SK-N-MC (cell line): ENCODE measurements at regions not wholly inside any gene's neighbourhood (a gene's known extent, or its start where the extent isn't known, plus 50 kb on each side); places are given as distances from the start of the nearest gene placed in this dataset.

ENCODE experiments used
- DNase-seq: peaks from one replicate; pipeline ENCODE4 v3.0.0-alpha.2; 2011; ENCODE audit warnings: low read depth, low spot score
- H3K27ac ChIP-seq: fragments of 200-600 bp; sonication (generic); 2 replicates; pipeline ENCODE4 v1.5.1; 2016; ENCODE audit warnings: mixed run types
- H3K36me3 ChIP-seq: fragments of 200-600 bp; sonication (generic); 2 replicates; pipeline ENCODE4 v1.6.1; 2017; ENCODE audit warnings: antibody characterized with exemption, low read length, mixed read lengths; ENCODE audit not compliant: insufficient read depth
- H3K4me3 ChIP-seq: fragments of 200-600 bp; sonication (generic); 2 replicates; pipeline ENCODE4 v1.5.1; 2016
- H3K9ac ChIP-seq: fragments of 200-600 bp; sonication (generic); 2 replicates; pipeline ENCODE4 v1.8.0; 2017; ENCODE audit warnings: mixed run types, mixed read lengths; ENCODE audit not compliant: insufficient read length
- H3K9me3 ChIP-seq: fragments of 200-600 bp; sonication (generic); 2 replicates; pipeline ENCODE4 v1.6.1; 2017; ENCODE audit warnings: low read depth, mild to moderate bottlenecking, antibody characterized with exemption, low read length, moderate library complexity, mixed read lengths
- EZH2 ChIP-seq: fragments of 200-600 bp; sonication (generic); IDR thresholded peaks from one replicate; pipeline ENCODE4 v1.6.1; 2017; ENCODE audit warnings: antibody characterized with exemption
- FOXP2 ChIP-seq: optimal IDR thresholded peaks from 2 replicates; pipeline ENCODE3; 2011; ENCODE audit warnings: mild to moderate bottlenecking, moderate library complexity; ENCODE audit not compliant: insufficient read depth; ENCODE audit errors: extremely low read length, control extremely low read depth
- POLR2AphosphoS5 ChIP-seq: IDR thresholded peaks from 2 replicates; pipeline ENCODE4 v1.6.1; 2012; ENCODE audit warnings: mild to moderate bottlenecking, low read depth, low read length, borderline replicate concordance

DNA sequence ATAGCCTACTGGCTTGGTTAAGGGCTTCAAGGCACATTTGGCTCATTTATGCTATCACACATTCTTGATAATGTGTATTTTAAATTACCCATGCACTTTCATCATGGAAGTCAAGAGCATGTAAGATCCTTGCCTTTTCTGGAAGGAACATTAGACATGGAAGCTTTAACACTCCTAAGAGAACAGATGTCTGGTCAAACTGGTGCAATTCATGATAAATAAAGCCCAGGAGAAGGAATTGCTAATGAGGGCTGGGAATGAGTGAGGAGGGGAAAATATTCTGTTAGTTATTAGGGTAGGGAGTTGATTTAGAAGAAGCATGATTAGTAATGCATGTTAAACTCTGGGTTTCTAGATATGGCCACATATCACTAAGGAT is 688.6 kb upstream of the CITED2 start:
- TF ChIP-seq EZH2 (no peak), FOXP2 (no peak), POLR2AphosphoS5 (no peak)
- H3K36me3 ChIP-seq: peaks cover 6% of the 10 kb centered on the region; the same call in 1 of the 2 replicates
- H3K9ac ChIP-seq: peak overlapping the region; percentile 67
- DNase-seq: no peak
- peak overlapping the region; percentile 99 for H3K27ac ChIP-seq
- peak overlapping the region; percentile 68 for H3K4me3 ChIP-seq
- no peaks in the 10 kb centered on the region for H3K9me3 ChIP-seq

DNA sequence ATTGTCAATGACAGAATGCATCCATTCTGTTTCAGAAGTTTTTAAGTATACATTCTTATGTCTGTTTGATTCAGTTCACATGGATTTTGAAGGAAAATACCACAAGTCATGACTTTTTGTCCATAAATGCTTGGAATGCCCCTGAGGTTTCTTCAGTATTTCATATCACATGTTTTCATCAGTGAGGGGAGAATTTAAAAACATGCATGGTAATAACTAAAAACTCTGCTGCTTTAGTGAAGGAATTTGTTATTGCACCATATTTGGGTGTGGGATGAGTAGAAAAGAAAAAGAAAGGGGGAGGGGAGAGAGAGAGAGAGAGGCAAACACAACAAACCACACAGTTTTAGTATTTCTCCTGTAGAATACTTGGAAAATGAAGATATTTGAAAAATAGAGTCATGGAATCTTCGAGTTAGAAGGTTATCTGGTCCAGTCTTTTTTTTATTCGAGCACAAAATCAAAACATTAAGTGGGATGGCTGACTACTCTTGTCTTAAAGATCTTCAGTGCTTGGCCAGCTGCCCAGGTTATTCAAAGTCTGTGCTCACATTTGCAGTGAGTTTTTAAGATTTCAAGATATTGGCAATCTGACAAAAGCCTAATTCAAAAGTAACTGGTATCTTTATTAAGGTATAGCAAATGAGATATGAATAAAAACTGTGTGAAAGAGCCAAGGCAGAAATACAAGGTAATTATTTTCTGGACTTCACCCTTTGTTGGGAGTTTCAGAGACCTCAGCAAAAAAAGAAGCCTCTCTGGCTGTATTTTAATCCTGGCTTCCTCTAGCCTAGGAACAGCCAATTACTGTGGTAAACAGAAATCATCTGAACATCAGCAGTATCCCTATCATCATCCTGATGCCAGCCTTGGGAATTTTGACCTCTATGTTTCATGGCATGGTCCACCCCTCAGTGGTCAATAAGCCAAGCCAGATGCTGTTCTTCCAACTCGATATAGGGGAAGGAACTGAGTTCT is 687.9 kb upstream of the CITED2 start:
- peaks cover 6% of the 10 kb centered on the region; the same call in 1 of the 2 replicates for H3K36me3 ChIP-seq
- H3K9me3 ChIP-seq: no peaks in the 10 kb centered on the region
- H3K4me3 ChIP-seq: peak overlapping the region; percentile 68
- peak; percentile 96 for DNase-seq
- H3K27ac ChIP-seq: peak overlapping the region; percentile 99
- TF ChIP-seq POLR2AphosphoS5 (peak; percentile 32; the same call in 1 of the 2 replicates), FOXP2 (no peak)
- H3K9ac ChIP-seq: peak overlapping the region; percentile 67

DNA sequence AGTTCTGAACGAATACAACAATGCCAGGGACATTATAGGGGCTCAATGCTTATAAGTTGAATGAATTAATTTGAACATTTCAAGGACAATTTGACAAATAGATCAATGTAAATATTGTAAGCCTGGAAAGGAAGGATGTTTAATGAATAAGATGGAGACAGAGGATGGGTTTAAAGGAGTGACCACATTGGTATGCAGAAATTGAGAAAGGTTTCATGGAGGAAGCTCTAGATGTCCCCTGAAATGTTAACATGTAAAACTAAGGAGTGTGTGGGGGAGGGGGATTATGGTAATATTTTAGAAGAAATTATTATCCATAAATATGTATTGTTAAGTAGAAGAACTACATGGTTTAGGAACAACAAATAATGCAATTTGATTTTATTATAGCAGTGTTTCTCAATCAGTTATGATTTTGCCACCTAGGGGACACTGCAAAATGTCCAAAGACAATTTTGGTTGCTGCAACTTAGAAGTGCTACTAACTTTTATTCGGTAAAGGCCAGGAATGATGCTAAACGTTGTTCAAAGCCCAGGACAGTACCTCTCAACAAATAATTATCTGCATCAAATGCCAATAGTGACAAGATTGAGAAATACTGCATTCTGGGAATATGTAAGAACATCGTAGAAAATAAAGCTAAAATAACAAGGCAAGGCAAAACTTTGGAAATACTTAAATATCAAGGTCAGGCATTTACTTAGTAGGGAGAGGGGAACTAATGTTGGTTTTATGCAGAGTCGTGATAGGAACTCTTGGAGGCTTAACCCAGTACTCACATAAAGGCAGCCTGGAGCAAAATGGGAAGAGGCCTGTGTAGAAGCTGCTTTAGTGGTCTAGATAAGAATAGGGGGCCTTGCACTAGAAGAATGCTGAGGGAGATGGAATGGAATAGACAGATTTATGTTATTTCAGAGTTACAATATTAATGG is 686.9 kb upstream of the CITED2 start:
- Histone ChIP-seq H3K9ac (peak overlapping the region; percentile 67), H3K9me3 (no peaks in the 10 kb centered on the region), H3K27ac (peak overlapping the region; percentile 99), H3K36me3 (peaks cover 6% of the 10 kb centered on the region; the same call in 1 of the 2 replicates), H3K4me3 (peak overlapping the region; percentile 68)
- no peak for TF ChIP-seq EZH2
- TF ChIP-seq POLR2AphosphoS5: no peak
- TF ChIP-seq FOXP2: no peak
- DNase-seq: no peak

DNA sequence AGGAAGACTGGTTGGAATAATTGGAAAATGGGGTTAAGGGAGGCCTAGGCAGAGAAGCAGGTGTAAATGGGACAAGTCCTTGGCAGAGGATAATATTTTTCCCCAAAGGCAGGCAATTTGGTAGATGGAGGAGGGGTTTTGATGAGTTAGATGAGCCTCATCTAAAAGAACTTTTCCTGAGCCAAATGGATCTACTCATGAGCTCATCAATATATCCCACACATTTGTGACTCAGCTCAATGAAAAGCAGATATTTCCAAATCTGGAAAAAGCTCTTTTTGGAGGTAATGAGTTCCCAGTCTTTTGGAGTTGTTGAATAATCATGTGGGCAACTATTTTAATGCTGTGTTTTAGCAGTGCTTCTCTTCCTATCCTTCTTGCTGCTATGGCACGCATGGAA is 685.5 kb upstream of the CITED2 start:
- DNase-seq: no peak

DNA sequence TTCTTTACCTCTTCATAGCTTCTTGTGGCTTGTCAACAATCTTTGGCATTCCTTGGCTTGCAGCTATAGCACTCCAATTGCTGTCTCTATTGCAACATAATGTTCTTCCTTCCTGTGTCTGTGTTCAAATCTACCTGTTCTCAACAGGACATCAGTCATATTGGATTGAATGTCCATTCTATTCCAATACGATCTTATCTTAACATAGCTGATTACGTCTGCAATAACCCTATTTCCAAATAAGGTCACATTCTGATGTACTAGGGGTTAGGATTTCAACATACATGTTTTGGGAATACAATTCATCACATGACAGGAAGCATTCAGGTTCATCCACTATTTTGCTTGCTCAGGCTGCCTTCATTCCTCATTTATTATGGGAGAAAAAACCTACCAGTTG is 684.4 kb upstream of the CITED2 start:
- peaks cover 8% of the 10 kb centered on the region; the same call in 1 of the 2 replicates for H3K36me3 ChIP-seq

More for the DNA sequence above, 685.5 kb upstream of the CITED2 start:
- no peak for TF ChIP-seq POLR2AphosphoS5
- no peak for TF ChIP-seq FOXP2
- no peak for TF ChIP-seq EZH2
- Histone ChIP-seq H3K4me3 (no peak overlapping the region), H3K9ac (no peak overlapping the region), H3K9me3 (no peaks in the 10 kb centered on the region), H3K36me3 (peaks cover 8% of the 10 kb centered on the region; the same call in 1 of the 2 replicates), H3K27ac (no peak overlapping the region; the same call in 1 of the 2 replicates)

DNA sequence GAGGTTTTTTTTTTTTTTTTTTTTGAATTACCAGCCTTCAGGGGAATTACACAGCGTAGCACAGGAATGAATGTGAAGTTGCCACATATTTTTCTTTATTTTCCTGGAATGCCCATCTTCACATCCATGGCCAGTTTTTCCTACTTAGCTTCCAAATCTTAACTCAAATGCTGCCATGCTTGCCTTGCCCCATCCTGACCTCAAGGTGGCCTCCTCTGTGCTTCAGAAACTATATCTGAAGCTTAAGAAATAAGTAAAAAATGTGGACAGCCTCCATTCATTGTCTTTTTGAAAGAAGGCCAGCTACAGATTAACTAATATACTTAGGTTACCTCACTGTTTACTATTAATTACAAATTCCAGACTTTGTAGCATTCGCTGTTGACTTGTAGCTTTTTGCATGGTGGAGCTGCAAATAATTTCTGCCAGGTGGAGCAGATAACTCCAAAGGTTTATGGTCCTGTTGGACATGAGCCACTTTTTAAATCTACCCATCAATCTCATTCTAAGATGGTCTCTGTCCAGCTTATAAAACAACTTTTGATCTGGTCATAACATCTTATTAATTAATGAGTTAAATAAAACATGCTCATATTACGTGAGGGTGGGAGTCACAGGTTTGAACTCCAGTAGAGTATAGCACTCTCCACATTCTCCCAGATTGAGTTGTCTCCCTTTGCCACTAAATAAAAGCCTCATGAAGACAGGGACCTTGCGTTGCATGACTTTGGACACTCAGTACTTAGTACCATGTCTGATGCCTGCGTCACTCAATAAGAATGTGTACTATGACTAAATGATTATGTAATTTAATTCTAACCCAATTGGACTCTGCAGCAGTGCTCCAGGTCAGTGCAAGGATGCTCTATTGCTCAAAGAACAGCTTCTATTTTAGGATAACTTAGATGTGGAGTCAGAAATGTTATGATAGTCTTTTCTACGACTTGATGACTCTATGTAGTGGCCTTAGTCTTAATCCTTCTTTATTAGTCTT is 678.6 kb upstream of the CITED2 start:
- Histone ChIP-seq H3K9me3 (no peaks in the 10 kb centered on the region), H3K27ac (peak overlapping the region; percentile 100), H3K36me3 (peaks cover 12% of the 10 kb centered on the region), H3K4me3 (no peak overlapping the region), H3K9ac (no peak overlapping the region)
- TF ChIP-seq EZH2: no peak
- TF ChIP-seq POLR2AphosphoS5: no peak
- TF ChIP-seq FOXP2: no peak
- DNase-seq: no peak

More for the DNA sequence above, 684.4 kb upstream of the CITED2 start:
- Histone ChIP-seq H3K9ac (no peak overlapping the region), H3K4me3 (no peak overlapping the region), H3K9me3 (no peaks in the 10 kb centered on the region), H3K27ac (no peak overlapping the region)
- DNase-seq: no peak
- TF ChIP-seq FOXP2 (no peak), EZH2 (no peak), POLR2AphosphoS5 (no peak)
